Uterus (tissue), 2 donors: ENCODE measurements at regions not wholly inside any gene's neighbourhood (a gene's known extent, or its start where the extent isn't known, plus 50 kb on each side); places are given as distances from the start of the nearest gene placed in this dataset.

Experiments used
- POLR2A ChIP-seq, 2 donors: fragments of 450-650 bp; IDR thresholded peaks; one replicate each; pipeline ENCODE4 v1.6.1; 2016; ENCODE audit warnings: antibody characterized with exemption in 2 of 2, mild to moderate bottlenecking in 1 of 2, moderate library complexity in 1 of 2
- TF ChIP-seq, protein P1 (sequence below), 4 experiments: fragments of 200-600 bp in 2 of 4; fragments of 450-650 bp in 2 of 4; sonication (generic) in 2 of 4; IDR thresholded peaks; one replicate each; pipeline ENCODE4 v1.5.1; 2016 to 2019; ENCODE audit warnings: antibody characterized with exemption in 4 of 4, mild to moderate bottlenecking in 2 of 4, moderate library complexity in 1 of 4

DNA sequence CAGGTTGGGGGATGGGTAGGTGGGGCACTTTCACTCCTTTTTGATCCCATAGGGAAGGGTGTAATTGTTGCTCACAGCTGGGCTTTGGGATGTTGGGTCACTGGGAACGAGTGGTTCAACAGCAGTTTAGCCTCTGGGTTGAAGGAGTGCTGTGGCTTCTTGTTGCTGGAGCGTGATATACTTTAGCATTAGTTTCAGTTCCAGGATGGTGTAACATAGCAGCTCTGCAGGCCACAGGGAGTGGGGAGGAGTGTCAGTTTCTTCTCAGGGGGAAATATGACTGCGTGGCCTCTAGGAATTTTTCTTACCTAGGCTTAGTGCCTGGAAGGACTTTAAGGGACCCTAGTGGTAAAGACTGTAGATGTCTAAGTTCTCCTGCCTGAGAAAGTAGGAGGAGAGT, 1105.3 kb upstream of the TMPRSS15 start:
- TF ChIP-seq POLR2A (IDR thresholded peaks at IDR 0.05) = no peak
- TF ChIP-seq, protein P1, sequence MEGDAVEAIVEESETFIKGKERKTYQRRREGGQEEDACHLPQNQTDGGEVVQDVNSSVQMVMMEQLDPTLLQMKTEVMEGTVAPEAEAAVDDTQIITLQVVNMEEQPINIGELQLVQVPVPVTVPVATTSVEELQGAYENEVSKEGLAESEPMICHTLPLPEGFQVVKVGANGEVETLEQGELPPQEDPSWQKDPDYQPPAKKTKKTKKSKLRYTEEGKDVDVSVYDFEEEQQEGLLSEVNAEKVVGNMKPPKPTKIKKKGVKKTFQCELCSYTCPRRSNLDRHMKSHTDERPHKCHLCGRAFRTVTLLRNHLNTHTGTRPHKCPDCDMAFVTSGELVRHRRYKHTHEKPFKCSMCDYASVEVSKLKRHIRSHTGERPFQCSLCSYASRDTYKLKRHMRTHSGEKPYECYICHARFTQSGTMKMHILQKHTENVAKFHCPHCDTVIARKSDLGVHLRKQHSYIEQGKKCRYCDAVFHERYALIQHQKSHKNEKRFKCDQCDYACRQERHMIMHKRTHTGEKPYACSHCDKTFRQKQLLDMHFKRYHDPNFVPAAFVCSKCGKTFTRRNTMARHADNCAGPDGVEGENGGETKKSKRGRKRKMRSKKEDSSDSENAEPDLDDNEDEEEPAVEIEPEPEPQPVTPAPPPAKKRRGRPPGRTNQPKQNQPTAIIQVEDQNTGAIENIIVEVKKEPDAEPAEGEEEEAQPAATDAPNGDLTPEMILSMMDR (IDR thresholded peaks at IDR 0.05) = no peak
